SK-N-SH treated with all-trans-retinoic acid at 6 μM for 48 hours (cell line): ENCODE measurements at regions not wholly inside any gene's neighbourhood (a gene's known extent, or its start where the extent isn't known, plus 50 kb on each side); places are given as distances from the start of the nearest gene placed in this dataset.

Experiments used
- ATAC-seq: fragments of 200-7000 bp; cut with Tn5 transposase; 3 replicates; pipeline ENCODE4 v1.9.1; 2020; ENCODE audit warnings: mild to moderate bottlenecking, moderate library complexity
- ARNTL ChIP-seq: fragments of 450-650 bp; formaldehyde crosslinking; IDR thresholded peaks from 2 replicates; pipeline ENCODE4 v1.5.0; 2020; ENCODE audit warnings: low read depth, mild to moderate bottlenecking, moderate library complexity, borderline replicate concordance
- BACH2 ChIP-seq: fragments of 250-450 bp; sonication (Bioruptor Pico); IDR thresholded peaks from 2 replicates; pipeline ENCODE4 v1.9.0; 2021; ENCODE audit warnings: mild to moderate bottlenecking, borderline replicate concordance
- CREB5 ChIP-seq: fragments of 250-450 bp; sonication (Bioruptor Pico); IDR thresholded peaks from 2 replicates; pipeline ENCODE4 v1.5.1; 2020; ENCODE audit warnings: low read depth, mild to moderate bottlenecking, moderate library complexity
- CSDC2 ChIP-seq: fragments of 250-450 bp; sonication (Bioruptor Pico); IDR thresholded peaks from 2 replicates; pipeline ENCODE4 v1.5.0; 2020; ENCODE audit warnings: mild to moderate bottlenecking, moderate library complexity
- CSRNP3 ChIP-seq: fragments of 250-450 bp; sonication (Bioruptor Pico); IDR thresholded peaks from 2 replicates; pipeline ENCODE4 v1.5.1; 2021; ENCODE audit warnings: mild to moderate bottlenecking, moderate library complexity
- ESRRG ChIP-seq: fragments of 250-450 bp; sonication (Bioruptor Pico); IDR thresholded peaks from 2 replicates; pipeline ENCODE4 v1.6.1; 2021; ENCODE audit warnings: mild to moderate bottlenecking
- GLIS3 ChIP-seq: fragments of 250-450 bp; sonication (Bioruptor Pico); IDR thresholded peaks from 2 replicates; pipeline ENCODE4 v1.5.0; 2020; ENCODE audit warnings: mild to moderate bottlenecking, moderate library complexity
- ISL1 ChIP-seq: fragments of 250-450 bp; sonication (Bioruptor Pico); IDR thresholded peaks from 2 replicates; pipeline ENCODE4 v2.1.2; 2022; ENCODE audit warnings: mild to moderate bottlenecking, moderate library complexity
- OSR1 ChIP-seq: fragments of 250-450 bp; sonication (Bioruptor Pico); IDR thresholded peaks from 2 replicates; pipeline ENCODE4 v1.8.0; 2022; ENCODE audit warnings: moderate library complexity, mild to moderate bottlenecking, inconsistent platforms
- PATZ1 ChIP-seq: fragments of 250-450 bp; sonication (Bioruptor Pico); IDR thresholded peaks from 2 replicates; pipeline ENCODE4 v1.8.0; 2020; ENCODE audit warnings: mild to moderate bottlenecking, moderate library complexity, borderline replicate concordance
- POU6F1 ChIP-seq: fragments of 250-450 bp; sonication (Bioruptor Pico); IDR thresholded peaks from 2 replicates; pipeline ENCODE4 v1.8.0; 2021; ENCODE audit warnings: low read depth, mild to moderate bottlenecking, moderate library complexity, borderline replicate concordance
- PPARA ChIP-seq: fragments of 250-450 bp; sonication (Bioruptor Pico); IDR thresholded peaks from 2 replicates; pipeline ENCODE4 v1.5.0; 2020; ENCODE audit warnings: mild to moderate bottlenecking, borderline replicate concordance
- RARB ChIP-seq: fragments of 250-450 bp; sonication (Bioruptor Pico); IDR thresholded peaks from 2 replicates; pipeline ENCODE4 v1.8.0; 2021; ENCODE audit warnings: mild to moderate bottlenecking, moderate library complexity
- SNAI2 ChIP-seq: fragments of 250-450 bp; sonication (Bioruptor Pico); IDR thresholded peaks from 2 replicates; pipeline ENCODE4 v1.5.0; 2020; ENCODE audit warnings: mild to moderate bottlenecking, moderate library complexity
- TCF4 ChIP-seq: fragments of 250-450 bp; sonication (Bioruptor Pico); IDR thresholded peaks from 2 replicates; pipeline ENCODE4 v1.8.0; 2021; ENCODE audit warnings: mild to moderate bottlenecking, moderate library complexity, borderline replicate concordance
- TOX ChIP-seq: fragments of 250-450 bp; sonication (Bioruptor Pico); IDR thresholded peaks from 2 replicates; pipeline ENCODE4 v1.8.0; 2021; ENCODE audit warnings: mild to moderate bottlenecking, moderate library complexity, borderline replicate concordance
- TSHZ2 ChIP-seq: fragments of 250-450 bp; sonication (Bioruptor Pico); IDR thresholded peaks from 2 replicates; pipeline ENCODE4 v1.5.0; 2020; ENCODE audit warnings: mild to moderate bottlenecking, moderate library complexity
- ZC3H10 ChIP-seq: fragments of 250-450 bp; sonication (Bioruptor Pico); IDR thresholded peaks from 2 replicates; pipeline ENCODE4 v1.5.1; 2021; ENCODE audit warnings: mild to moderate bottlenecking, moderate library complexity
- ZFP3 ChIP-seq: fragments of 250-450 bp; sonication (Bioruptor Pico); IDR thresholded peaks from 2 replicates; pipeline ENCODE4 v1.5.0; 2020; ENCODE audit warnings: mild to moderate bottlenecking, moderate library complexity
- ZFP30 ChIP-seq: fragments of 450-650 bp; formaldehyde crosslinking; IDR thresholded peaks from 2 replicates; pipeline ENCODE4 v1.5.0; 2022; ENCODE audit warnings: mild to moderate bottlenecking, moderate library complexity
- ZNF565 ChIP-seq: fragments of 450-650 bp; formaldehyde crosslinking; conservative IDR thresholded peaks from 2 replicates; pipeline ENCODE4 v1.5.0; 2020; ENCODE audit warnings: low read depth, mild to moderate bottlenecking, moderate library complexity
- ZNF70 ChIP-seq: fragments of 450-650 bp; formaldehyde crosslinking; IDR thresholded peaks from 2 replicates; pipeline ENCODE4 v1.5.0; 2020; ENCODE audit warnings: mild to moderate bottlenecking, moderate library complexity
- ZNF8 ChIP-seq: fragments of 450-650 bp; formaldehyde crosslinking; IDR thresholded peaks from 2 replicates; pipeline ENCODE4 v1.5.0; 2020; ENCODE audit warnings: mild to moderate bottlenecking, moderate library complexity

- no peak for ATAC-seq
- TF ChIP-seq OSR1 (CRISPR knock-in tag) (no peak), CSDC2 (no peak), ZNF8 (CRISPR knock-in tag) (no peak), ISL1 (CRISPR knock-in tag) (no peak), TOX (CRISPR knock-in tag) (no peak), RARB (CRISPR knock-in tag) (no peak), TCF4 (no peak), GLIS3 (CRISPR knock-in tag) (no peak), ZFP30 (CRISPR knock-in tag) (no peak), ARNTL (CRISPR knock-in tag) (no peak), ZNF70 (no peak), TSHZ2 (CRISPR knock-in tag) (no peak), CSRNP3 (no peak), ZC3H10 (no peak), CREB5 (no peak)
Measured at GRCh38 chr14:97788364-97788763, 991.2 kb downstream of the VRK1 start.

DNA sequence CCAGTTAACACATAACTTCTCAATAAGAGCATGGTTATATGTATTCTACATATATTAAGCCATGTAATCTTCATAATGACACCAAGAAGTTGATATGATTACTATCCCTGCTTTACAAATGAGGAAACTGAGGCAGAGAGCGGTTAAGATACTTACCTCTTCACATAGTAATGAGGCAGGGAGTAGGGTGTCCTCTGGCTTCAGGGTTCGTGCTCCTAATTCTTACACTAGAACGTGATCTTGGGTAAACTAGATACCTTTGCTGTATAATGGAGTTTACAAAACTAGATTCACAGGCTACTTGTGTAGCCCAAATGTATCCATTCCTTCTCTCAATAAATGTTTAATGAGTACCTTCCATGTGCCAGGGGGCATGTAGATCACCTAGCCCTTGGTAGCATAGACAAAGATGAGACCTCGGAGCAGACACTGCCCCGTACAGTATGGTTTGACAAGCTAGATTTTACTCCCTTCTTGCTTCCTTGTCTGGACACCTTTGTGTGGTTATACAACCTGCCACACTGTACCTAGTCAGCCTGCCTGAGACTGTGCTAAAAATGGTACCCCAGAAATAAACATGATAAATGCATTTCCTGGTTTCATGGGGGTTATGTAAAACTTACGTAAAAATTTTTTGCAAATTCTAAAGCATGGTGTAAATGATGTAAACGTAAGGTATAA lies 991.8 kb downstream of the VRK1 start:
- no peak for TF ChIP-seq ZFP30 (CRISPR knock-in tag)
- no peak for TF ChIP-seq BACH2 (CRISPR knock-in tag)
- TF ChIP-seq ESRRG (CRISPR knock-in tag), result no peak
- TF ChIP-seq TSHZ2 (CRISPR knock-in tag), result no peak
- TF ChIP-seq TCF4, result no peak
- no peak for TF ChIP-seq OSR1 (CRISPR knock-in tag)
- no peak for TF ChIP-seq PATZ1 (CRISPR knock-in tag)
- no peak for TF ChIP-seq TOX (CRISPR knock-in tag)
- no peak for TF ChIP-seq ZC3H10
- no peak for TF ChIP-seq GLIS3 (CRISPR knock-in tag)
- no peak for ATAC-seq

- no peak for ATAC-seq
- TF ChIP-seq TSHZ2 (CRISPR knock-in tag), result no peak
- TF ChIP-seq GLIS3 (CRISPR knock-in tag), result no peak
- TF ChIP-seq ZNF70, result no peak
- TF ChIP-seq ZFP3 (CRISPR knock-in tag), result no peak
- no peak for TF ChIP-seq CSDC2
- no peak for TF ChIP-seq OSR1 (CRISPR knock-in tag)
- TF ChIP-seq ZNF565, result no peak
- TF ChIP-seq ARNTL (CRISPR knock-in tag), result no peak
- no peak for TF ChIP-seq ZNF8 (CRISPR knock-in tag)
- TF ChIP-seq PPARA (CRISPR knock-in tag), result no peak
- TF ChIP-seq ISL1 (CRISPR knock-in tag), result no peak
- no peak for TF ChIP-seq ESRRG (CRISPR knock-in tag)
- no peak for TF ChIP-seq SNAI2 (CRISPR knock-in tag)
- no peak for TF ChIP-seq POU6F1 (CRISPR knock-in tag)
Measured at GRCh38 chr14:97791072-97791471, 993.9 kb downstream of the VRK1 start.
